Neural cell (in vitro differentiated cells): ENCODE measurements at regions not wholly inside any gene's neighbourhood (a gene's known extent, or its start where the extent isn't known, plus 50 kb on each side); places are given as distances from the start of the nearest gene placed in this dataset.
"Not testable (repeated sequence)": the region's sequence is repeated elsewhere in the genome, so short reads cannot be mapped to it uniquely, and the experiment has no call there.

Source experiments
- H2AFZ ChIP-seq: fragments of 200-600, 300-800 bp; sonication (generic), shearing (Covaris generic); 2 replicates; pipeline ENCODE4 v1.6.0; 2014; ENCODE audit warnings: low read depth, mild to moderate bottlenecking, antibody characterized with exemption, low read length, moderate library complexity
- H3F3A ChIP-seq: fragments of 200-600 bp; shearing (Covaris generic); 2 replicates; pipeline ENCODE4 v1.6.1; 2016; ENCODE audit warnings: mild to moderate bottlenecking, moderate library complexity, mixed read lengths, antibody characterized with exemption, low read length; ENCODE audit not compliant: insufficient read depth, poor library complexity, severe bottlenecking
- H3K27ac ChIP-seq: fragments of 200-600, 300-800 bp; sonication (generic), shearing (Covaris generic); 2 replicates; pipeline ENCODE4 v1.5.1; 2014; ENCODE audit warnings: mild to moderate bottlenecking, low read length, moderate library complexity
- H3K27me3 ChIP-seq: fragments of 300-800, 200-600 bp; sonication (generic), shearing (Covaris generic); 2 replicates; pipeline ENCODE4 v1.6.0; 2014; ENCODE audit warnings: mild to moderate bottlenecking, low read depth, low read length, moderate library complexity; ENCODE audit not compliant: insufficient read depth
- H3K36me3 ChIP-seq: fragments of 300-800, 200-600 bp; sonication (generic), shearing (Covaris generic); 2 replicates; pipeline ENCODE4 v1.5.1; 2014; ENCODE audit warnings: mild to moderate bottlenecking, antibody characterized with exemption, low read length, moderate library complexity; ENCODE audit not compliant: insufficient read depth
- H3K4me2 ChIP-seq: fragments of 300-800, 200-600 bp; sonication (generic), shearing (Covaris generic); 2 replicates; pipeline ENCODE4 v1.6.0; 2014; ENCODE audit warnings: mild to moderate bottlenecking, low read length
- H3K4me3 ChIP-seq: fragments of 300-800, 200-600 bp; sonication (generic), shearing (Covaris generic); 2 replicates; pipeline ENCODE4 v1.5.1; 2014; ENCODE audit warnings: mild to moderate bottlenecking, low read length, moderate library complexity
- H3K79me2 ChIP-seq: fragments of 200-600 bp; shearing (Covaris generic); replicated peaks from 2 replicates; pipeline ENCODE4 v1.6.0; 2014; ENCODE audit warnings: mild to moderate bottlenecking, low read length, moderate library complexity; ENCODE audit not compliant: insufficient read depth
- H3K9ac ChIP-seq: fragments of 300-800, 200-600 bp; sonication (generic), shearing (Covaris generic); 2 replicates; pipeline ENCODE4 v1.6.1; 2016; ENCODE audit warnings: mild to moderate bottlenecking, low read length, mixed read lengths
- H3K9me2 ChIP-seq: fragments of 200-600 bp; shearing (Covaris generic); 2 replicates; pipeline ENCODE4 v1.6.1; 2016; ENCODE audit warnings: mild to moderate bottlenecking, low read length, mixed read lengths; ENCODE audit not compliant: insufficient read depth
- H3K9me3 ChIP-seq: fragments of 200-600, 300-800 bp; sonication (generic), shearing (Covaris generic); 2 replicates; pipeline ENCODE4 v1.6.1; 2016; ENCODE audit warnings: mild to moderate bottlenecking, mixed run types, low read length, moderate library complexity, mixed read lengths
- H4K20me1 ChIP-seq: fragments of 200-600 bp; shearing (Covaris generic); 2 replicates; pipeline ENCODE4 v1.6.1; 2016; ENCODE audit warnings: mild to moderate bottlenecking, mixed run types; ENCODE audit not compliant: insufficient read depth
- EP300 ChIP-seq: fragments of 450-650 bp; conservative IDR thresholded peaks from 2 replicates; pipeline ENCODE4 v1.6.1; 2014; ENCODE audit warnings: antibody characterized with exemption, mild to moderate bottlenecking, moderate library complexity; ENCODE audit not compliant: poor library complexity, severe bottlenecking
- EZH2 ChIP-seq: fragments of 200-600, 300-800 bp; shearing (Covaris generic), sonication (generic); IDR thresholded peaks from 2 replicates; pipeline ENCODE4 v1.6.1; 2014; ENCODE audit warnings: antibody characterized with exemption, low read length, borderline replicate concordance, mild to moderate bottlenecking; ENCODE audit not compliant: insufficient read depth, poor library complexity, severe bottlenecking
- MXI1 ChIP-seq: fragments of 450-650 bp; conservative IDR thresholded peaks from 2 replicates; pipeline ENCODE4 v1.6.1; 2014; ENCODE audit warnings: antibody characterized with exemption, mild to moderate bottlenecking; ENCODE audit not compliant: poor library complexity, severe bottlenecking
- POLR2AphosphoS5 ChIP-seq: IDR thresholded peaks from 2 replicates; pipeline ENCODE4 v1.6.1; 2012
- RAD21 ChIP-seq: fragments of 450-650 bp; conservative IDR thresholded peaks from 2 replicates; pipeline ENCODE4 v1.6.1; 2014; ENCODE audit warnings: antibody characterized with exemption, mild to moderate bottlenecking, moderate library complexity
- REST ChIP-seq: IDR thresholded peaks from 2 replicates; pipeline ENCODE4 v1.6.1; 2012; ENCODE audit warnings: borderline replicate concordance
- SMC3 ChIP-seq: fragments of 450-650 bp; conservative IDR thresholded peaks from 2 replicates; pipeline ENCODE4 v1.6.1; 2014; ENCODE audit warnings: antibody characterized with exemption, mild to moderate bottlenecking, moderate library complexity; ENCODE audit not compliant: poor library complexity
- TAF1 ChIP-seq: IDR thresholded peaks from 2 replicates; pipeline ENCODE4 v1.6.1; 2012; ENCODE audit warnings: low read depth
- TF ChIP-seq, protein P1 (sequence below): fragments of 450-650 bp; IDR thresholded peaks from 2 replicates; pipeline ENCODE4 v1.5.1; 2014; ENCODE audit warnings: antibody characterized with exemption, mild to moderate bottlenecking, moderate library complexity; ENCODE audit not compliant: poor library complexity, severe bottlenecking

DNA sequence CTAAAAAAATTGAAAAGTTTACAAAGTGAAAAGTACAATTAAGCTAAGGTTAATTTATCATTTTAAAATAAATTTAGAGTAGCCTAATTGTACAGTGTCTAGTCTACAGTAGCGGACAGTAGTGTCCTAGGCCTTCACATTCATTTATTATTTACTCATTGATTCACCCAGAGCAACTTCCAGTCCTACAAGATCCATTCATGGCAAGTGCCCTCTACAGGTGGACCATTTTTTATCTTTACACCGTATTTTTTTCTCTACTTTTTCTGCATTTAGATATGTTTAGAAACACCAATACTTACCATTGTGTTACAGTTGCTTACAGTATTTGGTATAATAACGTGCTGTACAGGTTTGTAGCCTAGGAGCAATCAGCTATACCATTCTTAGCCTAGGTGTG, 84.1 kb downstream of the TSN start:
- H2AFZ ChIP-seq: no peak overlapping the region
- no peaks in the 10 kb centered on the region for H3K36me3 ChIP-seq
- no peaks in the 10 kb centered on the region for H3F3A ChIP-seq
- no peaks in the 10 kb centered on the region for H3K27me3 ChIP-seq
- no peaks in the 10 kb centered on the region for H3K9me3 ChIP-seq
- H3K27ac ChIP-seq: no peak overlapping the region
- no peak overlapping the region for H3K9ac ChIP-seq
- H3K9me2 ChIP-seq: no peaks in the 10 kb centered on the region
- H4K20me1 ChIP-seq: no peaks in the 10 kb centered on the region
- H3K79me2 ChIP-seq: no peaks in the 10 kb centered on the region
- H3K4me3 ChIP-seq: no peak overlapping the region
- TF ChIP-seq SMC3: no peak
- no peak for TF ChIP-seq RAD21
- no peak for TF ChIP-seq POLR2AphosphoS5
- TF ChIP-seq REST: no peak
- TF ChIP-seq MXI1: no peak
- TF ChIP-seq TAF1: no peak
- TF ChIP-seq EZH2: no peak
- no peak for TF ChIP-seq EP300
- TF ChIP-seq, protein P1, sequence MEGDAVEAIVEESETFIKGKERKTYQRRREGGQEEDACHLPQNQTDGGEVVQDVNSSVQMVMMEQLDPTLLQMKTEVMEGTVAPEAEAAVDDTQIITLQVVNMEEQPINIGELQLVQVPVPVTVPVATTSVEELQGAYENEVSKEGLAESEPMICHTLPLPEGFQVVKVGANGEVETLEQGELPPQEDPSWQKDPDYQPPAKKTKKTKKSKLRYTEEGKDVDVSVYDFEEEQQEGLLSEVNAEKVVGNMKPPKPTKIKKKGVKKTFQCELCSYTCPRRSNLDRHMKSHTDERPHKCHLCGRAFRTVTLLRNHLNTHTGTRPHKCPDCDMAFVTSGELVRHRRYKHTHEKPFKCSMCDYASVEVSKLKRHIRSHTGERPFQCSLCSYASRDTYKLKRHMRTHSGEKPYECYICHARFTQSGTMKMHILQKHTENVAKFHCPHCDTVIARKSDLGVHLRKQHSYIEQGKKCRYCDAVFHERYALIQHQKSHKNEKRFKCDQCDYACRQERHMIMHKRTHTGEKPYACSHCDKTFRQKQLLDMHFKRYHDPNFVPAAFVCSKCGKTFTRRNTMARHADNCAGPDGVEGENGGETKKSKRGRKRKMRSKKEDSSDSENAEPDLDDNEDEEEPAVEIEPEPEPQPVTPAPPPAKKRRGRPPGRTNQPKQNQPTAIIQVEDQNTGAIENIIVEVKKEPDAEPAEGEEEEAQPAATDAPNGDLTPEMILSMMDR: no peak
- no peak overlapping the region for H3K4me2 ChIP-seq

GRCh38 chr2:121849236-121849635, 93.8 kb downstream of the TSN start:
- H3K79me2 ChIP-seq: no peaks in the 10 kb centered on the region
- no peak overlapping the region for H3K4me2 ChIP-seq
- H4K20me1 ChIP-seq: no peaks in the 10 kb centered on the region
- no peaks in the 10 kb centered on the region for H3F3A ChIP-seq
- H3K4me3 ChIP-seq: no peak overlapping the region
- no peak overlapping the region for H3K27ac ChIP-seq
- no peaks in the 10 kb centered on the region for H3K9me3 ChIP-seq
- H3K36me3 ChIP-seq: no peaks in the 10 kb centered on the region
- no peak overlapping the region for H2AFZ ChIP-seq
- no peaks in the 10 kb centered on the region for H3K27me3 ChIP-seq
- no peaks in the 10 kb centered on the region for H3K9me2 ChIP-seq
- H3K9ac ChIP-seq: no peak overlapping the region
- TF ChIP-seq MXI1 (no peak), SMC3 (no peak), EP300 (no peak), TAF1 (no peak), RAD21 (no peak), REST (no peak)

GRCh38 chr2:121853149-121853548, 97.7 kb downstream of the TSN start:
- not testable (repeated sequence) for H3K4me2 ChIP-seq, H3K9me3 ChIP-seq, H3K9ac ChIP-seq, H3F3A ChIP-seq, H3K36me3 ChIP-seq, H3K27me3 ChIP-seq, H3K9me2 ChIP-seq, H3K4me3 ChIP-seq, H3K79me2 ChIP-seq, H3K27ac ChIP-seq, H4K20me1 ChIP-seq, H2AFZ ChIP-seq
